Activated T-helper 17 cell treated with anti-CD3 and anti-CD28 coated beads, Interleukin-2, amount 50 U/mL, for 72 hours (primary cell): ENCODE measurements at regions not wholly inside any gene's neighbourhood (a gene's known extent, or its start where the extent isn't known, plus 50 kb on each side); places are given as distances from the start of the nearest gene placed in this dataset.

Experiments used
- ATAC-seq: fragments of 150-1000 bp; cut with Tn5 transposase; replicated peaks from 2 replicates; pipeline ENCODE4 v1.10.0; 2021; ENCODE audit warnings: mild to moderate bottlenecking, moderate library complexity
- H3K27ac Mint-ChIP-seq: one replicate; pipeline ENCODE4 v1.8.0; 2022; ENCODE audit warnings: mixed read lengths
- H3K27me3 Mint-ChIP-seq: one replicate; pipeline ENCODE4 v1.8.0; 2022; ENCODE audit warnings: mixed read lengths
- H3K36me3 Mint-ChIP-seq: one replicate; pipeline ENCODE4 v1.8.0; 2022; ENCODE audit warnings: low read depth, mild to moderate bottlenecking, mixed read lengths
- H3K4me1 Mint-ChIP-seq: one replicate; pipeline ENCODE4 v1.8.0; 2022; ENCODE audit warnings: mixed read lengths
- H3K4me3 Mint-ChIP-seq: one replicate; pipeline ENCODE4 v1.8.0; 2022; ENCODE audit warnings: mild to moderate bottlenecking, mixed read lengths
- H3K9me3 Mint-ChIP-seq: one replicate; pipeline ENCODE4 v1.8.0; 2022; ENCODE audit warnings: mixed read lengths

- H3K9me3 Mint-ChIP-seq: no peaks in the 10 kb centered on the region
- H3K27me3 Mint-ChIP-seq: peaks cover 8% of the 10 kb centered on the region
- no peaks in the 10 kb centered on the region for H3K36me3 Mint-ChIP-seq
- H3K4me1 Mint-ChIP-seq: no peaks in the 10 kb centered on the region
- no peak overlapping the region for H3K27ac Mint-ChIP-seq
- no peak overlapping the region for H3K4me3 Mint-ChIP-seq
- no peak for ATAC-seq
Observed at GRCh38 chr9:34826999-34827538, 117.1 kb upstream of the CCL21 start.

- H3K27ac Mint-ChIP-seq: no peak overlapping the region
- no peaks in the 10 kb centered on the region for H3K36me3 Mint-ChIP-seq
- no peak for ATAC-seq
- no peak overlapping the region for H3K4me3 Mint-ChIP-seq
- no peaks in the 10 kb centered on the region for H3K4me1 Mint-ChIP-seq
- H3K27me3 Mint-ChIP-seq: peaks cover 6% of the 10 kb centered on the region
- H3K9me3 Mint-ChIP-seq: no peaks in the 10 kb centered on the region
Observed at GRCh38 chr9:34825775-34826174, 115.8 kb upstream of the CCL21 start.

- no peak for ATAC-seq
- no peak overlapping the region for H3K27ac Mint-ChIP-seq
Observed at GRCh38 chr9:34823778-34824177, 113.8 kb upstream of the CCL21 start.

GRCh38 chr9:34810187-34810524 lies 100.2 kb upstream of the CCL21 start:
- H3K27me3 Mint-ChIP-seq: peaks cover 40% of the 10 kb centered on the region
- no peak overlapping the region for H3K4me3 Mint-ChIP-seq
- no peak overlapping the region for H3K27ac Mint-ChIP-seq
- H3K4me1 Mint-ChIP-seq: no peaks in the 10 kb centered on the region
- ATAC-seq: no peak
- H3K36me3 Mint-ChIP-seq: no peaks in the 10 kb centered on the region
- H3K9me3 Mint-ChIP-seq: no peaks in the 10 kb centered on the region

More at GRCh38 chr9:34823778-34824177, 113.8 kb upstream of the CCL21 start:
- Mint-ChIP-seq H3K36me3 (no peaks in the 10 kb centered on the region), H3K27me3 (peaks cover 16% of the 10 kb centered on the region), H3K4me1 (no peaks in the 10 kb centered on the region), H3K4me3 (no peak overlapping the region), H3K9me3 (peaks cover 5% of the 10 kb centered on the region)

- no peaks in the 10 kb centered on the region for H3K4me1 Mint-ChIP-seq
- no peaks in the 10 kb centered on the region for H3K36me3 Mint-ChIP-seq
- ATAC-seq: no peak
- H3K27ac Mint-ChIP-seq: no peak overlapping the region
- H3K9me3 Mint-ChIP-seq: no peaks in the 10 kb centered on the region
- peaks cover 40% of the 10 kb centered on the region for H3K27me3 Mint-ChIP-seq
- H3K4me3 Mint-ChIP-seq: no peak overlapping the region
Observed at GRCh38 chr9:34809504-34810186, 99.7 kb upstream of the CCL21 start.

- Mint-ChIP-seq H3K4me3 (no peak overlapping the region), H3K27ac (no peak overlapping the region), H3K36me3 (no peaks in the 10 kb centered on the region), H3K4me1 (no peaks in the 10 kb centered on the region), H3K9me3 (no peaks in the 10 kb centered on the region), H3K27me3 (peaks cover 30% of the 10 kb centered on the region)
- ATAC-seq: no peak
Observed at GRCh38 chr9:34802916-34803315, 93.0 kb upstream of the CCL21 start.

GRCh38 chr9:34797367-34797766 lies 87.4 kb upstream of the CCL21 start:
- Mint-ChIP-seq H3K9me3 (no peaks in the 10 kb centered on the region), H3K36me3 (no peaks in the 10 kb centered on the region), H3K4me3 (no peak overlapping the region), H3K27ac (no peak overlapping the region), H3K4me1 (no peaks in the 10 kb centered on the region), H3K27me3 (peaks cover 55% of the 10 kb centered on the region)
- no peak for ATAC-seq

- Mint-ChIP-seq H3K4me1 (no peaks in the 10 kb centered on the region), H3K9me3 (no peaks in the 10 kb centered on the region), H3K27me3 (peaks cover 54% of the 10 kb centered on the region), H3K27ac (no peak overlapping the region), H3K36me3 (no peaks in the 10 kb centered on the region), H3K4me3 (no peak overlapping the region)
- ATAC-seq: no peak
Observed at GRCh38 chr9:34796924-34797323, 87.0 kb upstream of the CCL21 start.

- Mint-ChIP-seq H3K36me3 (no peaks in the 10 kb centered on the region), H3K27me3 (peaks cover 64% of the 10 kb centered on the region), H3K9me3 (no peaks in the 10 kb centered on the region), H3K4me1 (no peaks in the 10 kb centered on the region), H3K4me3 (no peak overlapping the region), H3K27ac (no peak overlapping the region)
- no peak for ATAC-seq
Observed at GRCh38 chr9:34793428-34793827, 83.5 kb upstream of the CCL21 start.

- no peak overlapping the region for H3K27ac Mint-ChIP-seq
- no peaks in the 10 kb centered on the region for H3K4me1 Mint-ChIP-seq
- ATAC-seq: no peak
- H3K4me3 Mint-ChIP-seq: no peak overlapping the region
- H3K27me3 Mint-ChIP-seq: peaks cover 16% of the 10 kb centered on the region
- H3K9me3 Mint-ChIP-seq: no peaks in the 10 kb centered on the region
- H3K36me3 Mint-ChIP-seq: no peaks in the 10 kb centered on the region
Observed at GRCh38 chr9:34783951-34784487, 74.1 kb upstream of the CCL21 start.

- H3K27me3 Mint-ChIP-seq: peaks cover 12% of the 10 kb centered on the region
- ATAC-seq: no peak
- no peaks in the 10 kb centered on the region for H3K36me3 Mint-ChIP-seq
- no peak overlapping the region for H3K4me3 Mint-ChIP-seq
- H3K27ac Mint-ChIP-seq: no peak overlapping the region
- no peaks in the 10 kb centered on the region for H3K9me3 Mint-ChIP-seq
- no peaks in the 10 kb centered on the region for H3K4me1 Mint-ChIP-seq
Observed at GRCh38 chr9:34782372-34782771, 72.4 kb upstream of the CCL21 start.

GRCh38 chr9:34777666-34778065 lies 67.7 kb upstream of the CCL21 start:
- no peak overlapping the region for H3K4me3 Mint-ChIP-seq
- no peaks in the 10 kb centered on the region for H3K36me3 Mint-ChIP-seq
- H3K4me1 Mint-ChIP-seq: no peaks in the 10 kb centered on the region
- H3K27ac Mint-ChIP-seq: no peak overlapping the region
- H3K27me3 Mint-ChIP-seq: peaks cover 21% of the 10 kb centered on the region
- no peak for ATAC-seq
- H3K9me3 Mint-ChIP-seq: no peaks in the 10 kb centered on the region

- peaks cover 37% of the 10 kb centered on the region for H3K27me3 Mint-ChIP-seq
- H3K9me3 Mint-ChIP-seq: no peaks in the 10 kb centered on the region
- H3K4me3 Mint-ChIP-seq: no peak overlapping the region
- no peaks in the 10 kb centered on the region for H3K36me3 Mint-ChIP-seq
- ATAC-seq: no peak
- no peaks in the 10 kb centered on the region for H3K4me1 Mint-ChIP-seq
- no peak overlapping the region for H3K27ac Mint-ChIP-seq
Observed at GRCh38 chr9:34773955-34774354, 64.0 kb upstream of the CCL21 start.

GRCh38 chr9:34773306-34773910 lies 63.5 kb upstream of the CCL21 start:
- H3K4me1 Mint-ChIP-seq: no peaks in the 10 kb centered on the region
- no peak overlapping the region for H3K4me3 Mint-ChIP-seq
- peaks cover 41% of the 10 kb centered on the region for H3K27me3 Mint-ChIP-seq
- H3K27ac Mint-ChIP-seq: no peak overlapping the region
- no peaks in the 10 kb centered on the region for H3K9me3 Mint-ChIP-seq
- no peak for ATAC-seq
- no peaks in the 10 kb centered on the region for H3K36me3 Mint-ChIP-seq

GRCh38 chr9:34771007-34771406 lies 61.1 kb upstream of the CCL21 start:
- H3K4me1 Mint-ChIP-seq: no peaks in the 10 kb centered on the region
- H3K36me3 Mint-ChIP-seq: no peaks in the 10 kb centered on the region
- peaks cover 38% of the 10 kb centered on the region for H3K27me3 Mint-ChIP-seq
- H3K27ac Mint-ChIP-seq: no peak overlapping the region
- H3K4me3 Mint-ChIP-seq: no peak overlapping the region
- H3K9me3 Mint-ChIP-seq: no peaks in the 10 kb centered on the region
- no peak for ATAC-seq
